ENCODE measurements at regions not wholly inside any gene's neighbourhood (a gene's known extent, or its start where the extent isn't known, plus 50 kb on each side); places are given as distances from the start of the nearest gene placed in this dataset.

DNA sequence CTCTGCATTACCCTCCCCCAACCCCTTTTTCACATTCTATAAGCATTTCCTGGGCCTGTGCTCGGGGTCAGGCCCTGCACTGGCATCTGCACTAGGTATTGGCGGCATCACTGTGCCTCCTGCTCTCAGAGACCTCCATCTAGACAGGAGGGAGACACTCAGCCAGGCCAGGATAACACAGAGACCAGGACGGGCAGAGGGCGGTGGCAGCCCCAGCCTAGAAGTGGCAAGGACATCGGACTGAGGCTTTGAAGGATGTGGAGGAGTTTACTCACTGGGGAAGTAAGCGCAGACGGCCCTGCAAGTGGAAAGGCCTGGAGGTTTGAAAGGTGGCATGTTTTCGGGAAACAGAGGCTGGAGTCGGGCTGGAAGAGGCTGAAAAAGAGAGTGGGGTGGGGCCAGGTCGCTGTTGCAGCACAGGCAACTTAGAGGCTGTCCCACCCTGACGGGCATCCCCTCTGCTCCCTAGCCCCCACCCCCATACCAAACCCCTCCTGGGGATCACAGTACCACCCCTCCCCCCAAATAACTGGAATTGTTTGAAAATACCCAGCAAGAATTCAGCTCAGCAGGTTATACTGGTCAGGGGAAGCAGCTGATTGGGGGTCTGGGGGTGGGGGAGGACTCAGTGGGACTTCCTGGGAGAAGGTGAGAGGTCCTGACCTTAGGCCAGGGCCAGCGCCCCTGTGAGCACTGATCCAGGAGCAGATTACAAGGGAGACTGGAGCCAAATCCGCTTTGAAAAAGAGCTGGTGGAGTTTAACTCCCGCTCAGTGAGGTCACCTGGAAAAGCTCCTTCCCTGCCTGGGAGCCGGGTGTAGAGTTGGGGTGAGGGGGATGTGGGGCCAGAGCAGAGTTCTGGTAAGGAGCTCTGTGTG lies 121.8 kb upstream of the WNT4 start:
- no peak for DNase-seq (ENCODE audit: low read depth in 2 of 2)

GRCh38 chr1:22266141-22266540 lies 123.2 kb upstream of the WNT4 start:
- DNase-seq (ENCODE audit: low read depth in 2 of 2), result no peak

DNA sequence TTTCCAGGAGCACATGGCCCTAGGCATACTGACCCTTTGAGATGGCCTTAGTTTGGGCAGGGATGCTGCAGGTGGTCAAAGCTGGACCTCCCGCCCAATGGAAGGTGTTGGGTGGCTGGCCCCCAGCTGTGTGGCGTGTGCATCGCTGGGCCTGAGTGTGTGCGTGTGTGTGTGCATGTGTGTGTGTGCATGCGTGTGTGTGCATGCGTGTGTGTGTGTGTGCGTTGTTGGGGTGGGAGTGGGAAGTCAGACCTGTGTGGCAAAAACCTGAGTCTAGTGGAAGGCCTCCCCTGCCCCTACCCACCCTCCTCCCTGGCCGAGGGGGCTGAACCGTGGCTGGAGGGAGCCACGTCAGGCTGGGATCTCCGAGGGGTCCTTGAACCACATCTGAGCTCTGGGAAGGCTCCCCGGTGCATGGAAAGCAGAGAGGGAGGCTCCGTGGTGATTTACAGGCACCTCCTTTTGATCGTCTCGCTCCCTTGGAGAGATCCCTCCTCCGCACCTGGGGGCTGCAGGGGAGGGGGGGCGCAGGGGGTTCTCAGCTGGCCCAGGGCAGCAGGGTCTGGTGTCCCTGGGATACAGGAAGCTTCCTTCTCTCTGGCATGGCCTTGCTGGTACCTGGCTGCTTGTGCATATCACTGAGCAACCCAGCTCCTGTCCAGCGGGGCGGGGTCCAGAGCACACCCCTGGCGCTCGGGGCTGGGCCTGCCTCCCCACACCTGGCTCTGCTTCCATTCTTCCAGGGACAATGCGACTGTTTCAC lies 124.7 kb upstream of the WNT4 start:
- no peak for DNase-seq (ENCODE audit: low read depth in 2 of 2)

- no peak for DNase-seq (ENCODE audit: low read depth in 2 of 2)
Measured at GRCh38 chr1:22268327-22268726, 125.4 kb upstream of the WNT4 start.

GRCh38 chr1:22271847-22272801 lies 129.2 kb upstream of the WNT4 start:
- DNase-seq (ENCODE audit: low read depth in 2 of 2), result no peak

- DNase-seq (ENCODE audit: low read depth in 2 of 2), result peak; percentile 69 to 81
Measured at GRCh38 chr1:22273686-22274681, 131.1 kb upstream of the WNT4 start.

DNA sequence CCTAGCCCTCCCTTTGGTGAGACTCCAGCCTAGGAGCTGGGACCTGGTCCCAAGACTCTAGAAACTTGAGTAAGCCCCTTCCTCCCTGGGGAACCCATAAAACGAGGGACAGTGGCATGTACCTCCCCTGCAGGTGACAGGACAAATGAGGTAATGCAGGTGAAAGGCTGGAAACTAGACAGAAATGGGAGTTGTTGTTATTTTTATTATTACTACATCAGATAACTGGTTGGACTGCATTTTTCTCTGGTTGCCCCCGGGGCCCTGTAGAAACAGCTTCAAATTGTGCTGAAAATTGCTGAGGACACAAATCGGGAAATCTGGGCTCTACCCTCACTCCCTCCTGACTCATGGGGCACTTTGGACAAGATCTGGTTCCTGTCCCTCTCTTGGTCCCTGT lies 132.3 kb upstream of the WNT4 start:
- DNase-seq (ENCODE audit: low read depth in 2 of 2), result no peak

DNA sequence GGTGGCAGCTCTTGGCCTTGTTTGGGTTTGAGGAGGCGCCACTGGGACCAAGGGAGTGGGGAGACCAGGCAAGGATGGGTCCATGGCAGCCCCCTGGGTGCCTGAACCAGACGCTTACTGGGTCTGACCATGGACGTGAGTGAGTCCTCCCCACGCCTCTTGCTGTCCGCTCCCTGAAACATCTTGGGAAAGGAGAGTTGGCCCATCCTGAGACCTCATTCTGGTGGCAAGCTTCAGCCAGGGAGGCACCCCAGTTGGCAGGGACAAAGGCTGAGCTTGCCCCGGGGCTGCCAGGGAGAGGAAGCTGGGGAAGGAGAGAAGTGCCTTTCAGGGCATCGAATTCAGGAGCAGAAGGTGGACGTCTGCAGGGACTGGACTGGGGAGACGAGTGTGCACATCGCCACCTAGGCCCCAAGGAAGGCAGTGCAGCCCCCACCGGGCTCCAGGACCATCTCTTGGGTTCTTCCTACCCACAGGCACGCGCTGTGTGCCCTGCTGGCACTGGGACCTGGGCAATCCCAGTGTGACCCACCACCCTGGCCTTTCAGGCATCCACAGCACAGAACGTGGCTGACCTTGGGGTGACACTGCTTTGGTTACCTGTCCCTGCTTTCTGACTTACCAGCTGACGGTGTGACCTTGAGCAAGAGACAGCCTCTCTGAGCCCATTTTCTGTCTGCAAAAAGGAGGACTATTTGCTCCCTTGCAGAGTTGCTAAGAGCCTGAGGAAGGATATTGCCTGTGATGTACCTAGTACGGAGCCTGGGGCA lies 132.9 kb upstream of the WNT4 start:
- DNase-seq (ENCODE audit: low read depth in 2 of 2), result peak; percentile 45 to 70

DNA sequence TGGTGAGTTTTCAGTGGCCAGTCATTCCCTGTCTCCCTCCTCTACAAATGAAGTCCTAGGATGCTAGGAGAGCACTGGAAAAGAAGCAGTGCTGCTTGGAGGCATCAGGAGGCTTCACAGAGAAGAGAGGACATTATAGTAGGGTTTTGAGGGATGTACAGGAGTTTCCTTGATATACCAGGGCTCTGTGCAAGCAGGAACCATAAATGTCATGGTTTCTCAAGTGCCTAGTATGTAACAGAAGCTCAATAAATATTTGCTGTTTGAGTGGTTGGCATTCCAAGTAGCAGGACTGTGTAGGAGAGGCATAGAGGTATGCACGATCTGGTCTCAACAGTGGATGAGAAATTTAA lies 133.5 kb upstream of the WNT4 start:
- no peak for DNase-seq (ENCODE audit: low read depth in 2 of 2)

GRCh38 chr1:22277662-22278061 lies 134.8 kb upstream of the WNT4 start:
- no peak for DNase-seq (ENCODE audit: low read depth in 2 of 2)

DNA sequence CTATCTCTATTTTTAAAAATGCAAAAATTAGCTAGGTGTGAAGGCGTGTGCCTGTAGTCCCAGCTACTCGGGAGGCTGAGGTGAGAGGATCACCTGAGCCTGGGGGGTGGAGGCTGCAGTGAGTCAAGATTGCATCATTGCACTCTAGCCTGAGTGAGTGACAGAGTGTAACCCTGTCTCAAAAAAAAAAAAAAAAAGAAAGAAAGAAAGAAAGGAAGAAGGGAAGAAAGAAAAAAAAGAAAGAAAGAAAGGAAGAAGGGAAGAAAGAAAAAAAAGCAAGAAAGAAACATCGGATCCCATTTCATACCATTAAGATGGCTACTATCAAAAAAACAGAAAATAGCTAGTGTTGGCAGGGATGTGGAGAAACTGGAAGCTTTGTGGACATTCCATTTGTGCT lies 136.8 kb upstream of the WNT4 start:
- no peak for DNase-seq (ENCODE audit: low read depth in 2 of 2)

GRCh38 chr1:22280526-22280925 lies 137.6 kb upstream of the WNT4 start:
- no peak for DNase-seq (ENCODE audit: low read depth in 2 of 2)

GRCh38 chr1:22281521-22282363 lies 138.8 kb upstream of the WNT4 start:
- no peak for DNase-seq (ENCODE audit: low read depth in 2 of 2)

- DNase-seq (ENCODE audit: low read depth in 2 of 2), result no peak
Measured at GRCh38 chr1:22282364-22282995, 139.6 kb upstream of the WNT4 start.

DNA sequence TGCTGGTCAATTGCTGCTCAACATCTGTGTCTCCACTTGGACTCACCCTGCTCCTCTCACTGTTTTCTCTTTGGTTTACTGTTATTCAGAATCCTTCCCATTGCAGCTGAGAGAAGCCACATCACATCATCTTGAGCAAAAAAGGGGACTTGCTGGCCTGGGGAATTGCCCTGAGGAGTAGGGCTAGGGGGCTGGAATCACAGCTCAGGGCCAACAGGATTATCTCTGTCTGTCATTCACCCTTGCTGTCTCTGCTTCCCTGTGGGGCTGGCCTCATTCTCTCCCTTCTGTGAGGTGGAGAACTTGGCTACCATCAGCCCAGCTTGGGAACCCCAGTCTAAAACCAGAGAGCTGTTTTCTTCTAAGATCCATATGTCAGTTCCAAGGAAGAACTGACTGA lies 140.7 kb upstream of the WNT4 start:
- no peak for DNase-seq (ENCODE audit: low read depth in 2 of 2)

GRCh38 chr1:22284236-22284635 lies 141.3 kb upstream of the WNT4 start:
- no peak for DNase-seq (ENCODE audit: low read depth in 2 of 2)

- DNase-seq (ENCODE audit: low read depth in 2 of 2), result no peak
Measured at GRCh38 chr1:22284906-22285548, 142.1 kb upstream of the WNT4 start.
